Astrocyte of the cerebellum (primary cell): ENCODE measurements at regions not wholly inside any gene's neighbourhood (a gene's known extent, or its start where the extent isn't known, plus 50 kb on each side); places are given as distances from the start of the nearest gene placed in this dataset.

Source experiments
- DNase-seq: peaks from one replicate; pipeline ENCODE4 v3.0.0-alpha.2; 2011; ENCODE audit warnings: low read depth
- H3K4me3 ChIP-seq: 2 replicates; pipeline ENCODE4 v1.5.1; 2011; ENCODE audit warnings: mild to moderate bottlenecking, low read depth, low read length, moderate library complexity
- in situ Hi-C: cut with HindIII; loops from 2 replicates; pipeline ENCODE4 v1.10.0; 2017; ENCODE audit warnings: low sequenced_read_pairs
- TF ChIP-seq, protein P1 (sequence below): IDR thresholded peaks from 2 replicates; pipeline ENCODE4 v1.5.1; 2012; ENCODE audit warnings: low read length, low read depth, moderate library complexity, mild to moderate bottlenecking; ENCODE audit errors: missing control alignments

DNA sequence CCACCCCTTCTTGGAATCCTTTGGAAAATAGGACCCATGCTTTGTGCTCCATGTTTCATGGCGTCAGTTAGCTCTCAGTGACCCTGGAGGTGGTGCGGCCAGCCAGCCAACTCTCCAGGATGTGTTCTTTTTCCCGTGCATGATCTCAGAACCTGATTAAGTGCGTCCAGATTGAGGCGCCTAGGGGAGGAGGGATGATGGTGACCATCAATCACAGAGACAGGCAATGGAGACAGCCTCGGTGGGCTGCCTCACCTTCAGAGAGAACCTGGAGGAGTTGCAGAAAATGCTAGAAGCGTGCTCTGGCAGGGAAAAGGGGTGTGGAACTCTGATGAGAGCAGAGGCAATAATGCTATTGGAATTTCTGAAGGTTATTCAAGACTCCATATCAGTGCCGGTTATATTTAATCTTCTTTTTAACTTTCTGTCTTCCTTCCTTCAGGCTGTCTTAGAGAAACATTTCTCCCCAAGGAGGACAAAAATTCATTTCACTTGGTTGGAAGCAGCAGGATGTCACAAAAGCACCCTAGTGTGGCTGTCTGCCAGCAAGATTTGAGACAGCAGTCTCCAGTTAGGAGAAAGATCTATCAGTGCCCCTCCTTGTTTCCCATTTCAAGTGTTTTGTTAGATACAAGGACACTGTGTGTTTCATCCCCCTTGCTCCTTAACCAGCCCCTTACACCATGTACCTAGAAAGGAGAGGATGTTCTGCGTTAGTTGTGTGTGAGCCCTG lies 53.3 kb upstream of the IGF1 start:
- no peak for DNase-seq
- H3K4me3 ChIP-seq = no peak overlapping the region
- TF ChIP-seq, protein P1, sequence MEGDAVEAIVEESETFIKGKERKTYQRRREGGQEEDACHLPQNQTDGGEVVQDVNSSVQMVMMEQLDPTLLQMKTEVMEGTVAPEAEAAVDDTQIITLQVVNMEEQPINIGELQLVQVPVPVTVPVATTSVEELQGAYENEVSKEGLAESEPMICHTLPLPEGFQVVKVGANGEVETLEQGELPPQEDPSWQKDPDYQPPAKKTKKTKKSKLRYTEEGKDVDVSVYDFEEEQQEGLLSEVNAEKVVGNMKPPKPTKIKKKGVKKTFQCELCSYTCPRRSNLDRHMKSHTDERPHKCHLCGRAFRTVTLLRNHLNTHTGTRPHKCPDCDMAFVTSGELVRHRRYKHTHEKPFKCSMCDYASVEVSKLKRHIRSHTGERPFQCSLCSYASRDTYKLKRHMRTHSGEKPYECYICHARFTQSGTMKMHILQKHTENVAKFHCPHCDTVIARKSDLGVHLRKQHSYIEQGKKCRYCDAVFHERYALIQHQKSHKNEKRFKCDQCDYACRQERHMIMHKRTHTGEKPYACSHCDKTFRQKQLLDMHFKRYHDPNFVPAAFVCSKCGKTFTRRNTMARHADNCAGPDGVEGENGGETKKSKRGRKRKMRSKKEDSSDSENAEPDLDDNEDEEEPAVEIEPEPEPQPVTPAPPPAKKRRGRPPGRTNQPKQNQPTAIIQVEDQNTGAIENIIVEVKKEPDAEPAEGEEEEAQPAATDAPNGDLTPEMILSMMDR = no peak
- in situ Hi-C loops = no loop called here
